HepG2 (cell line): ENCODE measurements at regions not wholly inside any gene's neighbourhood (a gene's known extent, or its start where the extent isn't known, plus 50 kb on each side); places are given as distances from the start of the nearest gene placed in this dataset.

Experiments used
- CEBPB ChIP-seq: IDR thresholded peaks from 2 replicates; pipeline ENCODE4 v1.6.1; 2011; ENCODE audit warnings: low read depth, low read length, improper control_type of control experiment, borderline replicate concordance
- ELF1 ChIP-seq: sonication (generic); formaldehyde crosslinking; IDR thresholded peaks from 2 replicates; pipeline ENCODE4 v1.4.0; 2020; ENCODE audit warnings: missing genetic modification reagents
- ERF ChIP-seq: IDR thresholded peaks from 2 replicates; pipeline ENCODE4 v1.6.1; 2018; ENCODE audit warnings: missing biosample characterization, missing genetic modification reagents
- NFRKB ChIP-seq: fragments of 450-650 bp; IDR thresholded peaks from 2 replicates; pipeline ENCODE4 v1.6.1; 2017
- POLR2A ChIP-seq, 2 experiments: IDR thresholded peaks; 2 replicates each; pipeline ENCODE4 v1.6.1; 2011; ENCODE audit warnings: low read depth in 2 of 2, low read length in 2 of 2, mild to moderate bottlenecking in 1 of 2, moderate library complexity in 1 of 2; ENCODE audit not compliant: insufficient read depth in 1 of 2
- SMAD3 ChIP-seq: sonication (generic); formaldehyde crosslinking; IDR thresholded peaks from 2 replicates; pipeline ENCODE4 v1.4.0; 2020; ENCODE audit warnings: missing genetic modification reagents
- SP1 ChIP-seq, 2 experiments: fragments of 450-650 bp in 1 of 2; sonication (generic) in 1 of 2; formaldehyde crosslinking in 1 of 2; IDR thresholded peaks; 2 replicates each; pipeline versions ENCODE4 v1.4.0 to v1.6.1; 2016 to 2020; ENCODE audit warnings: missing genetic modification reagents in 1 of 2
- SRF ChIP-seq: IDR thresholded peaks from 2 replicates; pipeline ENCODE4 v1.6.1; 2011; ENCODE audit warnings: mild to moderate bottlenecking, low read depth, low read length, moderate library complexity
- TF ChIP-seq, protein P1 (sequence below): sonication (generic); formaldehyde crosslinking; IDR thresholded peaks from 2 replicates; pipeline ENCODE4 v1.5.0; 2020; ENCODE audit warnings: mild to moderate bottlenecking, missing genetic modification reagents, moderate library complexity

GRCh38 chr13:76285463-76285862 lies 600.7 kb downstream of the KCTD12 start:
- TF ChIP-seq SMAD3 (CRISPR knock-in tag) = no peak
- TF ChIP-seq, protein P1, sequence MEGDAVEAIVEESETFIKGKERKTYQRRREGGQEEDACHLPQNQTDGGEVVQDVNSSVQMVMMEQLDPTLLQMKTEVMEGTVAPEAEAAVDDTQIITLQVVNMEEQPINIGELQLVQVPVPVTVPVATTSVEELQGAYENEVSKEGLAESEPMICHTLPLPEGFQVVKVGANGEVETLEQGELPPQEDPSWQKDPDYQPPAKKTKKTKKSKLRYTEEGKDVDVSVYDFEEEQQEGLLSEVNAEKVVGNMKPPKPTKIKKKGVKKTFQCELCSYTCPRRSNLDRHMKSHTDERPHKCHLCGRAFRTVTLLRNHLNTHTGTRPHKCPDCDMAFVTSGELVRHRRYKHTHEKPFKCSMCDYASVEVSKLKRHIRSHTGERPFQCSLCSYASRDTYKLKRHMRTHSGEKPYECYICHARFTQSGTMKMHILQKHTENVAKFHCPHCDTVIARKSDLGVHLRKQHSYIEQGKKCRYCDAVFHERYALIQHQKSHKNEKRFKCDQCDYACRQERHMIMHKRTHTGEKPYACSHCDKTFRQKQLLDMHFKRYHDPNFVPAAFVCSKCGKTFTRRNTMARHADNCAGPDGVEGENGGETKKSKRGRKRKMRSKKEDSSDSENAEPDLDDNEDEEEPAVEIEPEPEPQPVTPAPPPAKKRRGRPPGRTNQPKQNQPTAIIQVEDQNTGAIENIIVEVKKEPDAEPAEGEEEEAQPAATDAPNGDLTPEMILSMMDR (CRISPR knock-in tag) = no peak
- TF ChIP-seq CEBPB = no peak
- no peak for TF ChIP-seq SP1 (IDR thresholded peaks at IDR 0.05)
- TF ChIP-seq SP1 (CRISPR knock-in tag; IDR thresholded peaks at IDR 0.05) = no peak
- TF ChIP-seq NFRKB = no peak
- TF ChIP-seq ERF (CRISPR knock-in tag) = no peak
- no peak for TF ChIP-seq SRF
- no peak for TF ChIP-seq POLR2A (IDR thresholded peaks at IDR 0.05; ENCODE audit: insufficient read depth in 1 of 2, low read depth in 2 of 2, low read length in 2 of 2)
- TF ChIP-seq ELF1 (CRISPR knock-in tag) = no peak
